ENCODE measurements at regions not wholly inside any gene's neighbourhood (a gene's known extent, or its start where the extent isn't known, plus 50 kb on each side); places are given as distances from the start of the nearest gene placed in this dataset.
"Not testable (repeated sequence)": the region's sequence is repeated elsewhere in the genome, so short reads cannot be mapped to it uniquely, and the experiment has no call there.

DNA sequence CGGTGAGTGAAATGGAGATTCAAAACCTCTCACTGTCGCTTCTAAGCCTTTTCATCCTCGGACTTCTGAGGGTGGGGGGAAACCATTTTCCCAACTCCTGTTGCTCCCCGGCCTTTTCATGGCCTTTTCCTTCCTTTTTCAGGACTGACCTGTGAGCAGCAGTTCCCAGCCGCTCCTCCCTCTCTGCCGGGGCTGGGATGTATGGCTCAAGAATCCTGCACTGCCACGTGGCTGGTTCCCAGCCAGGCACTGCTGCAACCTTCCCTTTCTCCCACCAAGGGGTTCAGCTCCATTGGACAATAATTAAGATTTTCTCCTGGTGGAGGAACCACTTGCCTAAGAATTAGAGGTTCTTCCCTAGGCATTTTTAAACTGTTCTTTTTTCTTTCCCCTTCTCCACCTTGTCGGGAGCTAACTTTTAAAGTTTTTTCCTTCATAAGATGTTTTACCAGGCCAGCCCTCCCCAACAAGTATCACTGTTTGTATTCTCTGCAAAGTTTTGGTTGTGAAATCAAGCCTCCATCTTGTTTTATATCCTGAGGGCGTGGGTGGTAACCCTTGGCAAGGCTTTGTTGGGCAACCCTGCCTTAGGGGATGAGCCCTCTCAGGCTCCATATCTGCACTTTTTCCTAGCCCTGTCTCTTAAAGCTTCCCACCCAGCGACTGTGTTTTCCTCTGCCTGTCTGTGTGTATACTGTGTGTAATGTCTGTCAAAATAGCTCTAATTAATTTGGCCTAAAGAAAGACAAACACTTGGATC is 1166.6 kb upstream of the ADGRL2 start:
- DNase-seq (ENCODE audit: low read depth in 2 of 3, low spot score in 2 of 3): no peak

- no peak for DNase-seq (ENCODE audit: low read depth in 2 of 3, low spot score in 2 of 3)
Observed at GRCh38 chr1:80632284-80632683, 1168.5 kb upstream of the ADGRL2 start.

- no peak for DNase-seq (ENCODE audit: low read depth in 2 of 3, low spot score in 2 of 3)
Observed at GRCh38 chr1:80629304-80629837, 1171.4 kb upstream of the ADGRL2 start.

DNA sequence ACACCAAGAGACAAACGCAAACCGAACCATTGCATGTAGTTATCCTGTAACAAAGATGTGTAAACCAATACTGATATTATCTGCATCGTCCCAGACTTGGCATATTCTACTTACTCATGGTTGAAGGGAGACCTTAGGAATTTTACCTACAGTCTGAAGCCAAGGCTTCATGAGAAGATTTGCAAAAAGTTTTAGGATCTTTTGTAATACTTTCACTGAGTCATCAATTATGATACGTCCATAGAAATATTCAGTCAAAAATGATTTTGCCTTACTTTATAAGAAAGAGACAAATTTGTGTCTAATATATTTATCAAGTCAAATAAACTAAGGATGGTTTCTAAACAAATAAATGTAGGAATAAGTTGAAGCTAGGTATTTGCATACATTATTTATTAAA is 1176.1 kb upstream of the ADGRL2 start:
- no peak for DNase-seq (ENCODE audit: low read depth in 2 of 3, low spot score in 2 of 3)

GRCh38 chr1:80607064-80607463 is 1193.7 kb upstream of the ADGRL2 start:
- no peak for DNase-seq (ENCODE audit: low read depth in 2 of 3, low spot score in 2 of 3)

DNA sequence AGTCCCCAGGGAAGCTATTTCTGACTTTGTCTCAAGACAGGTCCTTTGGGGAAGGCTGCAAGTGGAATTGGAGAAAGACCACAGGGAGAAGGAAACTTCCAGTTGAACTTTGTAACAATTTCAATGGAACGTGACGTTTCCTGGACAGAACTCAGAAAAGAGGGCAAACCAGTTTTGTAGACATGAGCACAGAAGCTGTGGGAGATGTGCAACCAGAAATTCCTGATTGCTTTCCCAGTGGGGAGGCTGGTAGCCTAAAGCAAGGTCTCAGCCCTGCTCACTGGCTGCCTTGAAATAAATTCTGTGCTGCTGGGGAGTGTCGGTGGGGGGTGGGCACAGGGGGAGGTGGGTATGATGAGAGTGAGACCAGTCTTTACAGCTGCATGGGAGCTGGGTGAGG is 1206.7 kb upstream of the ADGRL2 start:
- DNase-seq (ENCODE audit: low read depth in 2 of 3, low spot score in 2 of 3): no peak

DNA sequence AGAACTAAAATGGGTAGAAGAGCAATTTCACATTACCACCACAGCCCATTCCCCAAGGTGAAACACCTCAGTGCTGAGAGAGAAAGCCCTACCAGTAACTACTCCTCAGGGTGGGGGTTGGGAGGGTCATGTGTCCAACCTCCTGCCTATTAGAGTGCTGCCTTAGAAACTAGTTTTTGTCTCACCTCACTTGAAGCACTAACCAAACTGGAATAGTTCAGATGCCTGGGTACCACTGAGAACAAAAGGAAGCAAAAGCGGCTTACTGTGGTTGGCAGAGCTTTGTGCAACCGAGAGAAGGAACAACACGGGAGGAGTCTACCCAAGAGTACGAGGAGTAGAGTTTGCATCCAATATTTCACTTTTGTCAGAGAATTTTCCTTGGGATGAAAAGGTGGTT is 1207.5 kb upstream of the ADGRL2 start:
- DNase-seq (ENCODE audit: low read depth in 2 of 3, low spot score in 2 of 3): no peak

GRCh38 chr1:80582980-80583379 is 1217.8 kb upstream of the ADGRL2 start:
- DNase-seq (ENCODE audit: low read depth in 2 of 3, low spot score in 2 of 3): no peak

DNA sequence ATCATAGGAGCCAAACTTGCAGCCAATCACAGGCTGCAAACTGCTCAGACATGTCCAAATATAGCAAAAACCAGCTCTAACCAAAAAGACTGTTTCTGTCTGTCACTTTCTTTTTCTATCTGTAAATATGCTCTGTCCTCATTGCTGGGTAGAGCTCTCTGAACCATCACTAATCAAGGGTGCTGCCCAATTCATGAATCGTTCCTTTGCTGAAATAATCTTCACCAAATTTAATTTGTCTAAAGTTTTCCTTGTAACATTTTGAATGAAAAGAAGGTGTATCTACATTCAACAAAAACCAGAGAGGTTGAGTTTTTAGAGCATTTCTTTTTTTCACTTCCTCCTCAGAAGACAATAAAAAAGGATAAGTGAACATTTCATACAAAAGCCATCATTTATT is 1221.7 kb upstream of the ADGRL2 start:
- DNase-seq (ENCODE audit: low read depth in 2 of 3, low spot score in 2 of 3): no peak

- no peak for DNase-seq (ENCODE audit: low read depth in 2 of 3, low spot score in 2 of 3)
Observed at GRCh38 chr1:80566867-80567266, 1233.9 kb upstream of the ADGRL2 start.

DNA sequence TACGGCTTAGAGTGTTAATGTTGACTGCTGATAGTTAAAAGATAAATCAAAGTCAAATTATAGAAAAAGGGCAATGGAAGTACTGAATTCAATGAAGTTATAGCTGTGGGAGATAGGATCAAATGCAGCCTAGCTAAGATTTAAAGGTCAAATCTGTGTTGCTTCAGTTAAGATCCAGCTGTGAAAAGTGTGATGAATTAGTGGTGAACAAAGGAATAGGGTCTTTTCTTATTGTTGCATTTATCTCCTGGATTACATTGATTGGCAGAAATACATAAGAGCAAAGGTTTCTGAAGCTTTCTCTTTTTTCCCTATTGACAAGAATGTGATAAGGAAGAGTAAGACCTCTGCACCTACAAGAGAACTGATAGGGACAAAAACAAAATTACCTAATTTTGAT is 1234.6 kb upstream of the ADGRL2 start:
- DNase-seq (ENCODE audit: low read depth in 2 of 3, low spot score in 2 of 3): no peak

DNA sequence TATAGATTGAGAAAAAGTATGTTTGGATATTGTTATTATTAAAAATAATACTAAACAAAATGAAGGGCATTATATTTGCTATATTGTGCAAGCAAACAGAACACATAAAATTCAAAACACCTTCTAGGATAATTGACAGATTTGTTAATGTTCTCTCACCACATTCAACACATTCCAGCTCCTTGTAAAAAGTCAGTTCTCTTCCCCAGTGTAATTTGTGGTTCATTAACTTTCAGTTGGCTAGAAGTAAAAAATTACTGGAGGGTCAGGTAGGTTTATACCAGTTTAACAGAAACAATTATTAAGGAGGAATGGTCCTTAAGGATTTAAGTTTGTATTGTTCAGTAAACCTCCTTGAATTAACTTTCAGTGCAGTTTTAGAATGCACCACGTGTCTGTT is 1235.3 kb upstream of the ADGRL2 start:
- DNase-seq (ENCODE audit: low read depth in 2 of 3, low spot score in 2 of 3): no peak

- no peak for DNase-seq (ENCODE audit: low read depth in 2 of 3, low spot score in 2 of 3)
Observed at GRCh38 chr1:80542231-80542630, 1258.5 kb upstream of the ADGRL2 start.

DNA sequence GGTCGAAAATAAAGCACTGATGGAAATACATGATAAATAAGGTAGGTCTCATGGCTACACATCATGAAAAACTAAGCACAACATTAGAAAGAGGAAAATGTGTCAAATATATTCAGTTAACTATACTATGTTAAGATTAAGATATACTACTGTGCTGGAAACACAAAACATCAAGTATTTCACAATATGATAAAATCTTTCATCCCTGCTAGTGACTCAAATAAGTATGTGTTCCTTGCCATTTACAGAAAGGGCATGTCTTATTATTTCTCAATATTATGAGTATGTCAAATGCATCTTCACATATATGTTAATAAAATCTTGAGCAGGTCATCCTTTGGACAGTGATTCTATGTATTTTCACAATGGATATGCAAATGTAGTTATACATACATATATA is 1260.1 kb upstream of the ADGRL2 start:
- no peak for DNase-seq (ENCODE audit: low read depth in 2 of 3, low spot score in 2 of 3)

DNA sequence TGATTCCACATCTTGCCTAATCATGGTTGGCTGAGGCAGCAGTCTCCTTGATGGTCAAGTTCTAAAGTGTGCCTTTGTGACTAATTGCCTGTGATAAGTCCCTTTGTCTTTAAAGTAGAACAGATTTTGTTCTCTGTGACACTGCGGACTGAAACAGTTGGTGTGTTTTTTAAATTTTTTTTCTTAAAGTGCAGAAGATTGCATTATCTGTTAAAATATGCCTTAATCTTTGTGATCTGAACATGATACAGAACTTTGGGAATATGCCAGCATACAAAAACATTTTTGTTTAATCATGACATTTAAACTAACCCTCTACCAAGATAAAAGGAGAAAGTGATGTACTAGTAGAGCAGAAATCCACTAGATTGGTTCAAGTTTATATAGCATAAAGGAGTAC is 1260.6 kb upstream of the ADGRL2 start:
- no peak for DNase-seq (ENCODE audit: low read depth in 2 of 3, low spot score in 2 of 3)

- DNase-seq (ENCODE audit: low read depth in 2 of 3, low spot score in 2 of 3): not testable (repeated sequence)
Observed at GRCh38 chr1:80539298-80539697, 1261.4 kb upstream of the ADGRL2 start.

- no peak for DNase-seq (ENCODE audit: low read depth in 2 of 3, low spot score in 2 of 3)
Observed at GRCh38 chr1:80536461-80536860, 1264.3 kb upstream of the ADGRL2 start.

GRCh38 chr1:80535466-80535865 is 1265.3 kb upstream of the ADGRL2 start:
- no peak for DNase-seq (ENCODE audit: low read depth in 2 of 3, low spot score in 2 of 3)

DNA sequence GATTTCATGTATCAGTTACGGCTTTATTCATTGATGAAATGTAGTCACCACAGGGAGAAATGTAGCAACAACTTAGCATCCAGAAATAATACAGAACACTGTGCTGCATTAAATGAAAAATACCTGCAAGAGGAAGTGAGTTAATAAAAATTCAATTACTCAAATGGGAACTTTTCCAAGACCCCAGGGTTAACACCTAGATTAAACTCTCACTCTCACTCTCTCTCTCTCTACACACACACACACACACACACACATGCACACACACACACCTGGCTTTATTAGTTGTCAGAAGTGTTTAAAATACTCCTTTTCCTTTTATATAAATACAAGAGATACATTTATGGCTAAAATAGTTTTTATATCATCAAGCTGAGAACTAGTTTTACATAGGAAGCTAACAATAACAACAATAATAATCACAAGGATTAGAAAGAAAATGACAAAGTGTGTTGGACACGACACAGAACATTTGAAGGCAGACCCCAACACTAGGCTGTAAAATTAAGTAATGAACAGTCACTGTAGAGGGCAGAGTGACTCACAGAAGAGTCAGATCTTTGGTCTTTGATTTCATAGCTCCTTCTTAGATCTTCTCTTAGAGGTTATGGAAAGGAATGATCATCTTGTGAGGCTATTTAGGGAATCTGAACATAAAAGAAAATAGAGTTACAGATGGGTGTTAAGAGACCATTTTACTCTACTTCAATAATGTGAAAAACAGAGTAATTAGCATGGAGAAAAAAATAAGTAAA is 1266.0 kb upstream of the ADGRL2 start:
- no peak for DNase-seq (ENCODE audit: low read depth in 2 of 3, low spot score in 2 of 3)

DNA sequence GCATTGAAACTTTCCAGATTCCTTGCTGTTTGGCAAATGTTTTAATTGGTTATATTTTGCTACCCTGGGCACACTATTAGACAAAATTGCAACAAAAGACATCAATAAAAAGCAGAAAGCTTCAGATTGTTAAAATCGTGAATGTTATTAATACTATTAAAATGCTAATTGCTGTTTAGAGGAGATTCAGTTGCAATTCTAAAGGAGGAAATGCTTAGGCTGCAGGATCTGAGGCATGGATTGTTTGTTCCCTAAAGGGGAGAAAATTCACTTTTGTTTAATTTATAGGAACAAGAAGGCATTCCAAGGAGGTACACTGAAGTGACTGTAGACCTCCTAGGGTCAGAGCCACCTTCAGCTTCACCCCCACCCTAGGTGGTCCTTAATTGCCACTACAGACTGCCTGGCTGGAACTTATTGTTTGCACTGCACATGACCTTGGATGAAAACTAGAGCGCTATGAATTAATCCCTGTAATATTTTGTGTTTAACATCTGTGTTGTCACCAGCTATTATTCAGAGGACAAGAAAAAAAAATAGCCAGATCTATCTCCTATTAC is 1266.9 kb upstream of the ADGRL2 start:
- DNase-seq (ENCODE audit: low read depth in 2 of 3, low spot score in 2 of 3): no peak

DNA sequence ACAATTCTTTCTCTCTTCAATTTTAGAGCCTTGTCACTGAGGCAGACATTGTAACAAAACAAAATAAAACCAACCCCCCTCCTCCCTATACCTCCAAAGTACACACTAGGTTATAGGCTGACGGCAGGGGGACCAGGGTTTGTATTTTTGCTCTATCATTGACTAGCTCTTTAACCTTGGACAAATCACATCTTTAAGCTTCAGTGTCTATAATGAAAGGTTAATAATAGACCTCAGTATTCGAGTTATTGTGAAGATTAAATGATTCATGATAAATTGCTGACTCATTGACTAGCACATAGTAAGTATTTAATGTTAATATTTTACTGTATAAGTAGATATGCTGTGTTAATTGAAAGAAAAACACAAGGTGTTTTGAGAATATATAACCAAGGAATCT is 1267.6 kb upstream of the ADGRL2 start:
- no peak for DNase-seq (ENCODE audit: low read depth in 2 of 3, low spot score in 2 of 3)

GRCh38 chr1:80531182-80531581 is 1269.6 kb upstream of the ADGRL2 start:
- no peak for DNase-seq (ENCODE audit: low read depth in 2 of 3, low spot score in 2 of 3)
